ENCODE measurements at regions not wholly inside any gene's neighbourhood (a gene's known extent, or its start where the extent isn't known, plus 50 kb on each side); places are given as distances from the start of the nearest gene placed in this dataset.

DNA sequence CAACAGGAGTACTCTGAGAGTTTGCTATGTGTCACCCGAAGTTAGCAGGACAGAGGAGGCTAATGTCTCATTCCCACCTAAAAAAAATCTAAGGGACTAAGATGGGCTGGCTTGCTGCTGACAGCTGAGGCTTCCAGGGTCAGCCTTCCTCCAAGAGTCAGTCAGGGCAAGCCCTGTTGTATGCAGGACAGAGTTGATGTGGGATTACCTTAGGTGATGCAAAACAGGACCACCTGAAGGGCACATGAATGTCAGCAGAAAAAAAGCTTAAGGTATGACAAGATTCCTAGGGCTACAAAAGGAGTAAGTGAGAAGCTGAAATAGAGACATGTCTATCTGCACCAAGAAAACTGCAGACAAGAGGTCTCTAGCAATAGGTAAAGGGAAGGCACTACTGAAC lies 151.5 kb downstream of the NHLRC3 start:
- no peak for DNase-seq
- H3K79me2 ChIP-seq (ENCODE audit: low read length): no peaks in the 10 kb centered on the region
- H3K36me3 ChIP-seq (ENCODE audit: low read depth, low read length): no peaks in the 10 kb centered on the region
- no peak overlapping the region for H3K9ac ChIP-seq (ENCODE audit: low read length)
- no peak overlapping the region for H3K4me3 ChIP-seq (ENCODE audit: low read length)
- CTCF ChIA-PET: no interaction called here
- H3K4me2 ChIP-seq (ENCODE audit: low read length): no peak overlapping the region
- no peaks in the 10 kb centered on the region for H4K20me1 ChIP-seq (ENCODE audit: low read length)
- TF ChIP-seq EZH2 (IDR thresholded peaks at IDR 0.05; ENCODE audit: low read length, unreplicated experiment) (no peak), EZH2phosphoT487 (IDR thresholded peaks at IDR 0.05; ENCODE audit: borderline replicate concordance, low read length) (no peak), CTCF (conservative IDR thresholded peaks at IDR 0.05; ENCODE audit: low read depth, low read length) (no peak)
- intact Hi-C loops (cut with micrococcal nuclease): no loop called here
- H3K9me2 ChIP-seq (replicated peaks; ENCODE audit: low read length): no peaks in the 10 kb centered on the region
- H3K9me3 ChIP-seq (ENCODE audit: low read length): no peaks in the 10 kb centered on the region
- peaks cover 10% of the 10 kb centered on the region; the same call in 1 of the 2 replicates for H3K27me3 ChIP-seq (ENCODE audit: low read length)
- H2AFZ ChIP-seq (ENCODE audit: low read length): no peak overlapping the region
- no peak for ATAC-seq
- no peaks in the 10 kb centered on the region for H3F3A ChIP-seq (ENCODE audit: low read length, unreplicated experiment)
- no peak overlapping the region for H3K27ac ChIP-seq (ENCODE audit: low read length)
- no peaks in the 10 kb centered on the region for H3K4me1 ChIP-seq (ENCODE audit: insufficient read depth, low read length)
- POLR2A ChIA-PET (ENCODE audit: unreplicated experiment): no interaction called here
- BruUV-seq (replicated peaks): no TSS peak

- Histone ChIP-seq H3F3A (ENCODE audit: low read length, unreplicated experiment) (no peaks in the 10 kb centered on the region), H3K27ac (ENCODE audit: low read length) (no peak overlapping the region), H3K27me3 (ENCODE audit: low read length) (peaks cover 13% of the 10 kb centered on the region; the same call in 1 of the 2 replicates), H3K4me3 (ENCODE audit: low read length) (no peak overlapping the region), H3K4me2 (ENCODE audit: low read length) (peak overlapping the region; percentile 36; the same call in 1 of the 2 replicates), H3K9ac (ENCODE audit: low read length) (no peak overlapping the region), H3K79me2 (ENCODE audit: low read length) (no peaks in the 10 kb centered on the region), H3K9me3 (ENCODE audit: low read length) (no peaks in the 10 kb centered on the region), H3K4me1 (ENCODE audit: insufficient read depth, low read length) (peaks cover 4% of the 10 kb centered on the region; the same call in 1 of the 2 replicates), H2AFZ (ENCODE audit: low read length) (no peak overlapping the region), H4K20me1 (ENCODE audit: low read length) (no peaks in the 10 kb centered on the region), H3K9me2 (replicated peaks; ENCODE audit: low read length) (no peaks in the 10 kb centered on the region), H3K36me3 (ENCODE audit: low read depth, low read length) (no peaks in the 10 kb centered on the region)
- POLR2A ChIA-PET (ENCODE audit: unreplicated experiment): no interaction called here
- BruUV-seq (replicated peaks): no TSS peak
- TF ChIP-seq CTCF (conservative IDR thresholded peaks at IDR 0.05; ENCODE audit: low read depth, low read length): no peak
- no peak for TF ChIP-seq EZH2phosphoT487 (IDR thresholded peaks at IDR 0.05; ENCODE audit: borderline replicate concordance, low read length)
- no peak for TF ChIP-seq EZH2 (IDR thresholded peaks at IDR 0.05; ENCODE audit: low read length, unreplicated experiment)
- ATAC-seq (peak; percentile 82), DNase-seq (peak; percentile 35)
- intact Hi-C loops (cut with micrococcal nuclease): no loop called here
- CTCF ChIA-PET: no interaction called here
Observed at GRCh38 chr13:39196965-39197646, 158.8 kb downstream of the NHLRC3 start.

DNA sequence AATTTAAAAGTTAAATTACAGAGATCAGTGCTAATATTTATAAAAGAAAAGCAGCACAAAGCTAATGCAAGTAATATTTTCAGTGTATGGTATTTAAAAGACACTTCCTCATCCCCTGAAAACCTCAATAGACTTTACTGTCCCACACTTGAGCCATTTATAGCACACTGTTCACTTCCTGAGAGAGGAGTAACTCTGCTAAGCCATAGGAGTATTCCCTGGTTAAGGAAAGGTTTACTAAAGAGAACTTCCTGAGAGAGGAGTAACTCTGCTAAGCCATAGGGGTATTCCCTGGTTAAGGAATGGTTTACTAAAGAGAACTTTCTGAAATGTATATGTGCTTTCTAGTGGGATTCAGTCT lies 159.4 kb downstream of the NHLRC3 start:
- intact Hi-C loops (cut with micrococcal nuclease): no loop called here
- Histone ChIP-seq H3K36me3 (ENCODE audit: low read depth, low read length) (no peaks in the 10 kb centered on the region), H3K4me2 (ENCODE audit: low read length) (peak overlapping the region; percentile 36; the same call in 1 of the 2 replicates), H3K4me1 (ENCODE audit: insufficient read depth, low read length) (peaks cover 4% of the 10 kb centered on the region; the same call in 1 of the 2 replicates), H3K9ac (ENCODE audit: low read length) (no peak overlapping the region), H3K27ac (ENCODE audit: low read length) (no peak overlapping the region), H3K4me3 (ENCODE audit: low read length) (no peak overlapping the region), H3K9me2 (replicated peaks; ENCODE audit: low read length) (no peaks in the 10 kb centered on the region), H4K20me1 (ENCODE audit: low read length) (no peaks in the 10 kb centered on the region), H3K27me3 (ENCODE audit: low read length) (peaks cover 13% of the 10 kb centered on the region; the same call in 1 of the 2 replicates), H3K9me3 (ENCODE audit: low read length) (no peaks in the 10 kb centered on the region), H3F3A (ENCODE audit: low read length, unreplicated experiment) (no peaks in the 10 kb centered on the region), H3K79me2 (ENCODE audit: low read length) (no peaks in the 10 kb centered on the region), H2AFZ (ENCODE audit: low read length) (no peak overlapping the region)
- POLR2A ChIA-PET (ENCODE audit: unreplicated experiment): no interaction called here
- CTCF ChIA-PET: no interaction called here
- ATAC-seq (no peak), DNase-seq (no peak)
- TF ChIP-seq CTCF (conservative IDR thresholded peaks at IDR 0.05; ENCODE audit: low read depth, low read length) (no peak), EZH2phosphoT487 (IDR thresholded peaks at IDR 0.05; ENCODE audit: borderline replicate concordance, low read length) (no peak), EZH2 (IDR thresholded peaks at IDR 0.05; ENCODE audit: low read length, unreplicated experiment) (no peak)
- BruUV-seq (replicated peaks): no TSS peak
